ENCODE measurements at regions not wholly inside any gene's neighbourhood (a gene's known extent, or its start where the extent isn't known, plus 50 kb on each side); places are given as distances from the start of the nearest gene placed in this dataset.

DNA sequence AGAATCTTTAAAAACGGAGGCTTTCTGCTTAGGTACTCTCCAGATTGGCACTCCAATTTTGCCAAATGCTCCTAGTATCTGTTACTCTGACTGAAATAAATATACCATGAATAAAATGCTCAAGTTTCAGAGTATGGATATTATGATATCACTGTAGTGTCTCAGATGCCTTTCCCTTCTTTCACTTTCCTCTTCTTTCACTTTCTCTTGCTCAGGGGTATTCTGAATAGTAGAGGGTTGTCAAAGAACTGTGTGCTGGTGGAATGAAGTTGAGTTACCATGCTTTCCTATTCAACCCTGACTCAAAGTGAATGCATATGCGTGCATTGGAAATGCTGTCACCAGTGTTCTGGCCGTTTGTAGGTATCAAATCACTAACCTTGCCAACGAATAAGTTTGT, 1015.2 kb upstream of the FANCL start:
- TF ChIP-seq CEBPB (IDR thresholded peaks at IDR 0.05; ENCODE audit: low read depth, low read length) (no peak), EZH2 (IDR thresholded peaks at IDR 0.05; ENCODE audit: low read depth, low read length, severe bottlenecking) (no peak), POLR2A (IDR thresholded peaks at IDR 0.05; ENCODE audit: control extremely low read depth in 1 of 2, low read depth in 2 of 2, low read length in 2 of 2) (no peak)
